Stimulated activated naive CD8-positive, alpha-beta T cell treated with anti-CD3 and anti-CD28 coated beads, Interleukin-15, amount 100 ng/mL, for 72 hours (primary cell): ENCODE measurements at regions not wholly inside any gene's neighbourhood (a gene's known extent, or its start where the extent isn't known, plus 50 kb on each side); places are given as distances from the start of the nearest gene placed in this dataset.
"Not testable (repeated sequence)": the region's sequence is repeated elsewhere in the genome, so short reads cannot be mapped to it uniquely, and the experiment has no call there.

Source experiments
- ATAC-seq: fragments of 150-1000 bp; cut with Tn5 transposase; 2 replicates; pipeline ENCODE4 v1.10.0; 2021; ENCODE audit warnings: mild to moderate bottlenecking, moderate library complexity
- DNase-seq, 2 donors: peaks; one replicate each; pipeline ENCODE4 v3.0.0; 2021 to 2022
- H3K27ac Mint-ChIP-seq, 2 donors: one replicate each; pipeline ENCODE4 v1.8.0; 2022; ENCODE audit warnings: mild to moderate bottlenecking in 2 of 2, mixed read lengths in 2 of 2, moderate library complexity in 2 of 2
- H3K27me3 Mint-ChIP-seq: one replicate; pipeline ENCODE4 v1.8.0; 2022; ENCODE audit warnings: mixed read lengths
- H3K4me1 Mint-ChIP-seq: one replicate; pipeline ENCODE4 v1.8.0; 2022; ENCODE audit warnings: mild to moderate bottlenecking, mixed read lengths
- H3K4me3 Mint-ChIP-seq, 2 donors: one replicate each; pipeline ENCODE4 v1.8.0; 2022; ENCODE audit warnings: mild to moderate bottlenecking in 2 of 2, mixed read lengths in 2 of 2, moderate library complexity in 1 of 2
- H3K9me3 Mint-ChIP-seq, 2 donors: one replicate each; pipeline ENCODE4 v1.8.0; 2022; ENCODE audit warnings: mixed read lengths in 2 of 2

DNA sequence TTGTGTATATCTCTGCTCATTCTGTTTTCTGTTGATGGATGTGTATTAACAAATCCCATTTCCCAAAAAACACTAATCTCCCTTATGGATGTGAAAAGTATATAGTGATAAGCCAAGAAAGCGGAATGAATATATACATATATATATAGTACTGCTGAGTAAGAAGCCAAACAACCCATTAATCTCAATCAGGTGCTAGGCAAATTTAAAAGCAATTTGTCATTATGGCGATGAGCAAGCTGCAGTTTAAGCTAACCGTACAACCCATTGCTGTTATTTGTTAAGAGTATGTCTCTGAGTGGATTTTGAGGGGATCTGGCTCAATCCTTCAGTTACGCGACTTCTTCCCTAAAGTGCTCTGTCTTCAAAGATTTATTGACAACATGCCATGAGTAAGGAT is 640.4 kb upstream of the ARRDC3 start:
- Mint-ChIP-seq H3K4me1 (no peaks in the 10 kb centered on the region), H3K27me3 (no peaks in the 10 kb centered on the region), H3K27ac (no peak overlapping the region)

DNA sequence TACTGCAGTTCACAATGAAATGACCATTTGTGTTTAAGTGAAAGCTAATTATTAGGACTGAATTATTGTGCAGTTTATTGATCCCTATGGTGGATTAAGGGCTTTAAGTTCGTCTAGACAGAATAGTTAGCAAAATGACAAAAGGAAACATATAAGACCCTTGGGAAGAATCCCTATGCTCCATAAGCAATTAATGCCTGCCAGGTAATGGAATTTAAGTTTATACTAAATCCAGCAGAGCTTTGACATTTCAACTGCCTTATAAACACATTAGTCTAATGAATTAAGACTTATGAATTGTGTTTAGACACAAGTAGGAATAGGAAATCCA is 640.0 kb upstream of the ARRDC3 start:
- Mint-ChIP-seq H3K27me3 (no peaks in the 10 kb centered on the region), H3K27ac (no peak overlapping the region), H3K4me3 (no peak overlapping the region), H3K9me3 (no peaks in the 10 kb centered on the region), H3K4me1 (no peaks in the 10 kb centered on the region)
- no peak for DNase-seq
- no peak for ATAC-seq

More for the DNA sequence above, 640.4 kb upstream of the ARRDC3 start:
- no peak for DNase-seq
- no peak for ATAC-seq
- Mint-ChIP-seq H3K4me3 (no peak overlapping the region), H3K9me3 (no peaks in the 10 kb centered on the region)

DNA sequence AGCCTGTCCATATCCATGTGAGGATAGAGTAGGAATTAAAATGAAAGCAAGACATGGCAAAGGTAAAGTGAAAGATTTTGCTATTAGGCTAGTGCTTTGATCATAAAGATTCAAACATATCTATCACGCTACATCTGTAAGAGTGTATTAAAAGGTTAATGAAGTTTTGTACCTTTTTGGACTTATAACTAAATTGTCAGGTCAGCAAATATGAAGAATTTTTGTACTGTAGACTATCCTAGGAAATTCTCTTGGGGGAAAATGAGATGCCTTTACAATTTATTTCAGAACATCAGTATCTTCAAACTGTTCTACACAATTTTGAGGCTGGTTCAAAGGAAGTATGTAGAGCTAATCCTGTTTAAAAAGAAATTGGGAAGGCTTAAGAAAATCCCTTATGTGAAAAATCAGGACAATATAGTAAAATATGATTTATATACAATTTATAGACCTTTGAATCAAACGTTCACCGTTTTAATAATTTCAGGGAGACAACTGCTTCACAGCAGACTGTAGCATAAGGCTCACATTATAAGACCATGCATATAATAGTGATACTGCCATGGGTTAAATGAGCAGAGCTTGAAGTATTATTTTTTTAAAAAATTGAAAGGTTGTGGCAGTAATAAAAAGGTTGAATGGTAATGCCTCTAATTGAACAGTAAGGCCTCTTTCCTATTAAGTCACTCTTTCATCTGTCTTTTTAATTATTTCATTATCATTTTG is 639.5 kb upstream of the ARRDC3 start:
- no peak overlapping the region for H3K27ac Mint-ChIP-seq
- H3K4me1 Mint-ChIP-seq = no peaks in the 10 kb centered on the region
- no peaks in the 10 kb centered on the region for H3K27me3 Mint-ChIP-seq
- DNase-seq (no peak), ATAC-seq (no peak)
- H3K9me3 Mint-ChIP-seq = no peaks in the 10 kb centered on the region
- H3K4me3 Mint-ChIP-seq = no peak overlapping the region

DNA sequence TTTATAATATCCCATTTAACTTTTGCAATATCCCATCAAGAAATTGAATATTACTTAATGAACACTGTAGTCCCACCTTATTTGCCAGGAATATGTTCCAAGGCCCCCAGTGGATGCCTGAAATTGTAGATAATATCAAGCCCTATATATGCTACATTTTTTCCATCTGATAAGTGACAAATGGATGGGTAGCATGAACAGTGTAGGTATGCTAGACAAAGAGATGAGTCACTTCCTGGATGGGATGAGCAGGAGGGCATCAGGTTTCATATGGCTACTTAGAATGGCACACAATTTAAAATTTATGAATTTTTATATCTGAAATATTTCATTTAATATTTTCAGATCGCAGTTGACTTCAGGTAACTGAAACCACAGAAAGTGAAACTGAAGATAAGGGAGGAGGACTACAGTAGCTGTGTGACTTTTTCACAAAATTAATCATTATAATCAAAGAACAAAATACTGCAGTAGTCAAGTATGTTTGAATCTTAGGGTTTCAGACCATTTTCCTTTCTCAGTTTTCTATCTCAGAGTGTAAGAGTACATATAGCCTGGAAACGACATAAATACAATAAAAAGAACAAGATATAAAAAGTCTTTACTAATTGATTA is 636.4 kb upstream of the ARRDC3 start:
- H3K4me1 Mint-ChIP-seq = no peaks in the 10 kb centered on the region
- ATAC-seq (no peak), DNase-seq (no peak)
- H3K4me3 Mint-ChIP-seq = no peak overlapping the region
- no peak overlapping the region for H3K27ac Mint-ChIP-seq
- no peaks in the 10 kb centered on the region for H3K27me3 Mint-ChIP-seq
- no peaks in the 10 kb centered on the region for H3K9me3 Mint-ChIP-seq

DNA sequence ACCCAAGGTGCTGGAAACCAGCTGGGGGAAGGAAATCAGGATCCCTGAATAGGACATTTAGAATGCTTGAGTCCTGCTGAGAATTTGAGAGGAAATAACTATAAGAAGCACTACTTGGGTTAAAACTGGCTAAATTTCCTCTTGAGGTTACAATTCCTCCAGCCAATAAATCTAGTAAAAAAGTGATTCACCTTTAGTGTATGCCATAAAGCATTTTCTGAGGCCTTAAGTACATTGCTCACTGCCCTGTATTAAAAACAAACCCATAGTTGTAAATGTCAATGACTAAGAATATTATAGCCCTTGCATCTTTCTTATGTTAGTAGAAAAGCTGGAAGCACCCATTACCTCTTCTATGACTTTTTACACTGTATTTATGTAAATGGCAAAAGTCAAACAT is 634.7 kb upstream of the ARRDC3 start:
- no peak for DNase-seq
- no peaks in the 10 kb centered on the region for H3K4me1 Mint-ChIP-seq
- H3K9me3 Mint-ChIP-seq = no peaks in the 10 kb centered on the region
- no peak overlapping the region for H3K27ac Mint-ChIP-seq
- ATAC-seq = no peak
- no peaks in the 10 kb centered on the region for H3K27me3 Mint-ChIP-seq
- H3K4me3 Mint-ChIP-seq = no peak overlapping the region

DNA sequence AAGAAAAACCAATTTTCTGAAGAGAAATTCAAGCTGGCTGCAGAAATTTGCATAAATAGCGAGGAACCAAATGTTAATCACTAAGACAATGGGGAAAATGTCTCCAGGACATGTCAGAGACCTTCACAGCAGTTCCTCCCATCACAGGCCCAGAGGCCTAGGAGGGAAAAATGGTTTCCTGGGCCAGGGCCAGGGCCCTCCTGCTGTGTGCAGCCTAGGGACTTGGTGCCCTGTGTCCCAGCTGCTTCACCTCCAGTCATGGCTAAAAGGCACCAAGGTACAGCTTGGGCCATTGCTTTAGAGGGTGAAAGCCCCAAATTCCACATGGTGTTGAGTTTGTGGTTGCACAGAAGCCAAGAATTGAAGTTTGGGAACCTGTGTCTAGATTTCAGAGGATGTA is 628.7 kb upstream of the ARRDC3 start:
- H3K9me3 Mint-ChIP-seq = peaks cover 4 to 17% of the 10 kb centered on the region in 2 donors
- DNase-seq, H3K4me3 Mint-ChIP-seq, ATAC-seq, H3K4me1 Mint-ChIP-seq, H3K27ac Mint-ChIP-seq, H3K27me3 Mint-ChIP-seq: not testable (repeated sequence)

DNA sequence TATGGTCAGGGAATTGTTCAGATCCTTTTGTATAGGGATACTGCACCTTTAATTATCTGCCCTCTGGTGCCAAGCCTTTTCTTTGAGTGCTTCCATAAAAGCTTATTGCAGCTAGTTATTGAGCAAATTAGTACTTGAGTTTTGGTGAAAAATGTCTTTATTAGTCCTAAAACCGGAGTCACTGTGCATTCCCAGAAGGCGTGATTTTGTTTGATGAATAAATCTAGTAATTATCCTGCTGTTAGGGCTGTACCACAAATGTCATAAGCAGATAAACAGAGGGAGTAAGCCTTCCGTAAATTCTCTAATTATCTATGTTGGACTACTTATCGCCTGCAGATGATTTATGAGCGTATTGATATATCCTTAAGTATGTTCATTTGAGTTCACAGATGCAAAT is 620.7 kb upstream of the ARRDC3 start:
- H3K27ac Mint-ChIP-seq = no peak overlapping the region
- H3K4me1 Mint-ChIP-seq = no peaks in the 10 kb centered on the region
- no peaks in the 10 kb centered on the region for H3K27me3 Mint-ChIP-seq
- no peak for ATAC-seq
- no peak overlapping the region for H3K4me3 Mint-ChIP-seq
- H3K9me3 Mint-ChIP-seq = no peaks in the 10 kb centered on the region
- DNase-seq = no peak

DNA sequence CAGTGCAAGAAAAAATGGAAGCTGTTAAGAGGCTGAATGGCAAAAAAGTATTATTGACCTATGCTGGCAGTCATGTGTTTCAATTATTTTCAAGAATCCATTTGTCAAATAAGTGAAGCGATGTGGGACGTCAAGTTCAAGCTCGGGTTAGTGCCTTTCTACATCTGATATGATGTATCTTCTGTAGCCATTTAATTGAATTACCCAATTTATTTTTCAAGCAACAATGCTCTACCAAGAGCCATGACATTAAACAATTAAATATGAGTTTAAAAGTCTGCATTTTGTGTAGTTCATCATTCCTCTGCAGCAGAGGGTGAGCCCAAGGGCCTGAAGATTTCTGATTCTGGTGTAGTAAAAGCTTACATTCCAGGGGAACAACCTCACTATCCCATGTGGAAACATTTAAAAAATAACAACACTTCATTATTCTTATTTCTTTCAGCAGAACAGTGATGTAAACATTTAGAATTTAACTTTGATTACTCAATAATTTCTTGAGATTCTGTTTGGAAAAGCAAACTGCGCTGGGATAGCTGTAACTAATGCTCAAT is 619.7 kb upstream of the ARRDC3 start:
- Mint-ChIP-seq H3K9me3 (no peaks in the 10 kb centered on the region), H3K27ac (no peak overlapping the region), H3K4me3 (no peak overlapping the region), H3K4me1 (no peaks in the 10 kb centered on the region), H3K27me3 (no peaks in the 10 kb centered on the region)
- DNase-seq (no peak), ATAC-seq (no peak)

DNA sequence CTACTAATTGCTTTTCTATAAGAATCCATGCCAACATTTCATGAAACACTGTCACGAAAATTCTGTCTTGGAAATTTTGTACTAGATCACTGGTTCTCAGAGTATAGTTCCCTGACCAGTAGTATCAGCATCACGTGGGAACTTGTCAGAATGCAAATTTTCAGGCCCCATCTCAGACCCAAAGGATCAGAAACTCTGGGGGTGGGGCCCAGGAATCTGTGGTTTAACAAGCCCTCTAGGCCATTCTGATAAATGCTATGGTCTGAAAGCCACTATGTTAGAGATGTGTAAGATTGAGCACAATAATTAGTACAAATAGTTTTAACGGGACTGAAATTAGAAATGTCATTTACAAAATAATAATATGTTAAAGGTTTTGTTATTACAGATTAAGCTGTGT is 615.7 kb upstream of the ARRDC3 start:
- Mint-ChIP-seq H3K4me3 (no peak overlapping the region), H3K27me3 (no peaks in the 10 kb centered on the region), H3K4me1 (no peaks in the 10 kb centered on the region), H3K27ac (no peak overlapping the region), H3K9me3 (no peaks in the 10 kb centered on the region)
- DNase-seq (no peak), ATAC-seq (no peak)

DNA sequence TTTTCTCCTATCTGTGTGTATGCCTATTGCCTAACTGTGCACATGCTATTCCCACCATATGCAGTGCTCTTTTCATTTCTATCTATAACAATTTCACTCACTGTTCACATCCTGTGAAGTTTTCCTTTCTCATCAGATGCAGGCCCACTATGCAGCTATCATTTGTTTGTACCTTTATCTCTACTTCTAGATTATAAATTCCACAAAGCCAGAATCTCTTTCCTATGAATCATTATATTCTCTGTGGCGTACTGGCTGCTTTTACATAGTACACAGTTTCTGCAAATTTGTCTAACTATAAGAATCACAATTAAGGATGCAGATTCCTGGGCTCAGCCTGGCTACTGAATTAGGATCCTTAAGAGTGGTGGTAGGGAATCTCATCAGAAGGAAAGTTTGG is 600.8 kb upstream of the ARRDC3 start:
- Mint-ChIP-seq H3K27me3 (no peaks in the 10 kb centered on the region), H3K4me3 (no peak overlapping the region), H3K9me3 (peaks cover 4 to 5% of the 10 kb centered on the region in 2 donors), H3K27ac (no peak overlapping the region), H3K4me1 (no peaks in the 10 kb centered on the region)
- ATAC-seq (no peak), DNase-seq (no peak)

DNA sequence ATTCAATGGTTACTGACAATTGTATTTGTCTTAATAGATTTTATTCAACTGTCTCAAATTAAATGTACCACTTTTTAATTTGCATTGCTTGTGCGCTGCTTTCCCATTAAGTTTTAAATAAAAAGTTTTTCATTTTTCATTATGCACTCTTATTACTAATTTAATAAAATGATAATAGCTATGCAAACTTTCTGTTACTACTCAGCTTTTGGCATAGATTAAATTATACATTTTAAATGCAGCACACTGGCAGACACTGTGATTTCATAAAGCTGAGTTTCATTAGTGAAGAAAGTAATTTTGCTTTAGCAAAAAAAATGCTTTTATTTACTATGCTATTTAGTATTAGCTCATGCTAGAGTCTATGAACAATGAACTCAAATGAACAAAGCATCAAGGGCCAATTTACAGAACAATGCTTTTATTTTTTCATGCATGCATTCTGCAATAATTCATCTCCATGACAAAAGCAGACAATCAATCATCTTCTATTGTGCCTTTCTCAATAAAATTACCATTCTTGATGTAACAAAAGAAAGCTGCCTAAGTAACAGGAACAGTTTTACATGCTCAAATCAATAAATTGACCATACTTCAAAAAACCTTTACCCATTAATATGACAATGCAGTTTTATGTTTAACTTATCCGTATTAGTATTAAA is 595.2 kb upstream of the ARRDC3 start:
- DNase-seq (no peak), ATAC-seq (no peak)
- Mint-ChIP-seq H3K4me1 (no peaks in the 10 kb centered on the region), H3K27me3 (no peaks in the 10 kb centered on the region), H3K4me3 (no peak overlapping the region), H3K27ac (no peak overlapping the region), H3K9me3 (peaks cover 0 to 5% of the 10 kb centered on the region in 2 donors)

DNA sequence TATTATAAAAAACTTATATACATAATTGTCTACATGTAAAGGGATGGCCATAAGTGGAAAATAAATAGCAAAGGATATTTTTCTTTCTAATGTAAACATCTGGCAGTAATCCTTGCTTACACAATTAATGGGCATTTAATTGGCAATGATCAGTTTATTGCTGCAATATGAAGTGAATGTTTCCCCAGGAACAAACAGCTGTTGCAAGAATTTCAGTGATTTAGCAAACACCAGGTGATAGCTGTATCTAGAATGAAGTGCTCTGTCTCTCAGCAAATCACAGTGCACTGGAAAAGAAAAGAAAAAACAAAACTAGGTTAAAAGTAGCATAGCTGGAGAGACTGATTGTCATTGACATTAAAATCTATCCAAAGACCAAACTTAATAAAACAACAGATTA is 594.5 kb upstream of the ARRDC3 start:
- Mint-ChIP-seq H3K4me1 (no peaks in the 10 kb centered on the region), H3K27me3 (no peaks in the 10 kb centered on the region), H3K4me3 (no peak overlapping the region), H3K27ac (no peak overlapping the region), H3K9me3 (peaks cover 0 to 5% of the 10 kb centered on the region in 2 donors)
- no peak for ATAC-seq
- no peak for DNase-seq

DNA sequence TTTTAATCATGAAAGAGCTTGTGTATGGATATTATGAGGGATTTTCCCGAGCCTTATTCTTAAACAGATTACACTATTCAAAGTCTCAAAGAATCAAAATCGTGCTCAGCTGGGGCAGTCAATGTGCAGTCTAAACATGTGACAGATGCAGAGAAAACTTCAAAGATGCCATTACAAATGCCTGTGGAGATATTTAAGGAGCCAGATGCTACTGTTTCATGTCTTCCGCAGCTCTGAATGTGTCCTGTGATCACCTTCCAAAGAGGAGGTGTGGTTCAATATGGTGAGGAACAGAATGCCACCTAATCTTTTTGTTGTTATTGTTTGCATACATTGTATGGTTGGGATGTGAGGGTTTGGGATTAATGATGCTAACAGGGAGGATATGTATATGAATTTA is 593.3 kb upstream of the ARRDC3 start:
- H3K9me3 Mint-ChIP-seq = no peaks in the 10 kb centered on the region
- ATAC-seq (no peak), DNase-seq (no peak)
- H3K27ac Mint-ChIP-seq = no peak overlapping the region
- no peaks in the 10 kb centered on the region for H3K4me1 Mint-ChIP-seq
- H3K4me3 Mint-ChIP-seq = no peak overlapping the region
- H3K27me3 Mint-ChIP-seq = no peaks in the 10 kb centered on the region

DNA sequence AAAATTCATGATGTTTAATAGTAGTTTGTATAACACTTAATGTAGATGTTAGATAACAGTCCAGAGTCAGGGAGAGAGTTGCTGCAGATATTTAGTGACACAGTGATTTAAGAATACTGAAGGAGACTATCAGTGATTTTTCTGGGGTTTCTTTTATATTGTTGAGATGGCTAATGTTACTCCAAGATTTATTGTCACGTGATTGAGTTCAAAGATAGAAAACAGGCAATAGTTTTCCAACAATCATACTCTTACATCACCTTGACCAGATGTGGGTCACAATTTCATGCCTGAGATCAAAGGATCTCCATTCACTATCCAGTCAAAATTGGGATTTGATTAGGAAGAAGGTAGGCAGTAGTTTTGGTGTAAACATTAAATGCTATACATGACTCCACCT is 580.0 kb upstream of the ARRDC3 start:
- Mint-ChIP-seq H3K9me3 (no peaks in the 10 kb centered on the region), H3K4me3 (no peak overlapping the region), H3K27ac (no peak overlapping the region), H3K27me3 (no peaks in the 10 kb centered on the region), H3K4me1 (no peaks in the 10 kb centered on the region)
- ATAC-seq (no peak), DNase-seq (no peak)

DNA sequence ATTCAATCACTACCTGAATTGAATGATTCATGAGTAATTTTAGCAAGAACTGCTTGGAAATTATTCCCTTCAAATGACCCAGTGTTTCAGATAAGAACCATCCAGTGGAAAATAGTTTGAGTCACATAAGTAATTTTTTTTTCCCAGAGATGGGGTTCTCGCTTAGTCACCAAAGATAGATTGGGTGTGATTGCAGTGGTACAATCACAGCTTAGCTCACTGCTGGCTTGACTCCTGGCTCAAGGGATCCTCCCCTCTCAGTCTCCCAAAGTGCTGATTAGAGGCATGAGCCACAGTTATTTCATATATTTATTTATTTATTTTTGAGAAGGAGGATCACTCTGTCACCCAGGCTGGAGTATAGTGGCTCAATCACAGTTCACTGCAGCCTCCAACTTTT is 574.5 kb upstream of the ARRDC3 start:
- Mint-ChIP-seq H3K9me3 (no peaks in the 10 kb centered on the region), H3K27me3 (no peaks in the 10 kb centered on the region), H3K4me3 (no peak overlapping the region), H3K27ac (no peak overlapping the region), H3K4me1 (no peaks in the 10 kb centered on the region)
- no peak for ATAC-seq
- DNase-seq = no peak

DNA sequence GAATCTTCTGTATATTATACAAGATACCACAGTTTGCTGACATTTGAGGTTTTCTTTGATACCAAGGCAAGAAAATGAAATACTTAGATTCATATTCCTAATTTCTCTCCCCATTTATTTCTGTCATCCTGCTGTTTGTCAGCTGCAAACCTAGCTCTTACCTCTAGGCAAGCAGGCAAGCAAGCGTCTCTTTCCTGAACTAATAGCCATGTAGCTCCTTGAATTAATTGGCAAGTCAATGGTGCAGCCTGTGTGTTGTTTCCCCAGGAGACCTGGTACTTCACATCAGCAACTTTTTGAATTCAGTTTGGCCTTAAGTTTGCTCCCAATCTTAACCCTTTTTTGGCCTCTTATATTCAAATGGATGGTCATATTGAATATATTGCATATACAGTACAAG is 573.6 kb upstream of the ARRDC3 start:
- ATAC-seq (no peak), DNase-seq (no peak)
- Mint-ChIP-seq H3K27ac (no peak overlapping the region), H3K27me3 (no peaks in the 10 kb centered on the region), H3K9me3 (no peaks in the 10 kb centered on the region), H3K4me1 (no peaks in the 10 kb centered on the region), H3K4me3 (no peak overlapping the region)
